ENCODE measurements at regions not wholly inside any gene's neighbourhood (a gene's known extent, or its start where the extent isn't known, plus 50 kb on each side); places are given as distances from the start of the nearest gene placed in this dataset.
"Not testable (repeated sequence)": the region's sequence is repeated elsewhere in the genome, so short reads cannot be mapped to it uniquely, and the experiment has no call there.

DNA sequence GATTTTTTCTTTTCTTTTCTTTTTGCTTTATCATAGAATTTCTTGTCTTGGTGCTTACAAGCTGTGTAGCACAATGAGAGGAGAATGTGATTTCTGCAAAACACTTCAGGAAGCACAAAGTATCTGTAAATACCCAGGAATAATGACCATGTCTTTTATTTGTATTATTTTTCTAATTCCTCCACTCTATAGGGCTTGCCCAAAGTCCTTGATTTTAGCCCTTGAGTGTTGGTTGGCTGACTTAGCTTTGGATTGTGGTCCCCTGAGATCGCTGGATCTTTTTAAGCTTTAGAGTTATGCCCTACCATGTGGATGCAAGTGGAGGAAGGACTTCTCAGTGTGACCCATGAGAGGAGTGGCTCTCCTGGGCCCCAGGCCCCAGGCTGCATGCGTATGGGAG lies 52.2 kb downstream of the HOXC4 start:
- not testable (repeated sequence) for DNase-seq

DNA sequence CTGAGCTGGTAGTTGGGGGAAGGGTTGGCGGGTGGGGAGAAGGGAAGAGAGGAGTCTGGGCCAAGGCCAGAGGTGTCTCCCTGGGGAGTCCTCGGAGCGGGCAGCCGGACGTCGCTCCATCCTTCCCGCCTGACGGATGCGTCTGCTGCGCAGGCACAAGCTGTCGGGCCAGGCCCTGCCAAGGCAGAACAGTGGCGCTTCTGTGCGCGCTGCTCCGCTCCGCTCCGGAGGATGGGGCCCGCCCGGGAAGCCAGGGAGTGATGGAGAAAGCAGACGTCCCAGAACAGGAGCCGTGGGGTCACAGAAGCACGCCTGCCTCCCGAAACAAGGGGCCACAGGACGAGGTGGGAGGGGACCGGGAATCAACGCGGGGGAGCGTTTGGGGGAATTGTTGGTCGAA lies 52.6 kb downstream of the HOXC4 start:
- DNase-seq: not testable (repeated sequence)

DNA sequence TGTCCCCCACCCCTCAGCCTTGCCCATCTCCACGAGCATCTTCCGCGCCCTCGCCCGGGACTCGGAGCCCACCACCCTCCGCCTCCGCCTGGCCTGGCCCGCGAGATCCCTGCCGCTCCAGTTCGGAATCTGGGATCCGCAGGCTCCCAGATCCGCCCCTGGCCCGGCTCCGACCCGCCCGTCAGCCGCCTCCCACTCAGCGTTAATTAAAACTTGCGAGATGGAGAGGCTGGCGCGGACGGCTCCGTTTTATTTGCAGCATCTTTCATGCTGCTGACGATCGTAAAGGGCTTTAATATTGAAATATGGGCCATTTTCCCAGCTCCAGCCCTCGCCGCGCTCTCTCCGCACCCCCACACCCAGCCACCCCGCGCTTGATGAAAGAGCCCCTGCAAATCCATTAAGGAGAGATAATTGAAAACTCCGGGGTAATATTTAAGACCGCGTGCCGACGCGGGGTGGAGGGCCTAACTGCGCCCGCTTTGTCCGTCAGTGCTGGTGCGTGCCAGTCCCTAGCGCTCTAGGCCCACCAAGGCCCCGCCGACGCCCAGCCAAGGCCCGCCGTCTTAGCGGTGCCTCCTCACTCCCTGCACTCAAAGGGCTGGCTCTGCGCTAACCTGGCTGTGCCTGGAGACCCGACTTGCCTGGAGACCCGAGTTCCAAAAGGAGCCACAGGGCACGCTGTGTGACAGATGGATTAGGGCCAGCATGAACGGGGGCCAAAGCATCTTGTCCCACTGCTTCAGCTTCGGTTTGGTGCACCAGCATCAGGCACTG lies 53.4 kb downstream of the HOXC4 start:
- not testable (repeated sequence) for DNase-seq

DNA sequence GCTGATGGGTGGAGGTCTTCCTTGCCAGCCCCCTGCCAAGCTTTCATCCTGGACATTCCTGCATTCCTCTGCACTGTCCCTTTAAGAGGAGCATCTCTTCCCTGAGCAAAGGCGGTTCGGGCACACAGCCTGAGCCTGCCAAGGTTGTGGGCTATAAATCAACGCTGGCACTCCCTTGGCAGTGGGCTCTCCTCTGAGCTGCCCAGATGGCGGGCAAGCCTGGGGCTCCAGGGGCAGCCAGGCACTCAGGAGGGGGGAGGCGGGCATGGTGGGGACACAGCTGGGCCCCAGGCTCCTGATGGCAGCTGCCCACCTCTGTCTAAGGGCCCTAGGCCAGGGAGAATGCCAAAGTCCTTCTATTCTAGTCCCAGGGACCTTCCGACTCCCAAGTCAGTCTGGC lies 58.7 kb downstream of the HOXC4 start:
- not testable (repeated sequence) for DNase-seq

DNA sequence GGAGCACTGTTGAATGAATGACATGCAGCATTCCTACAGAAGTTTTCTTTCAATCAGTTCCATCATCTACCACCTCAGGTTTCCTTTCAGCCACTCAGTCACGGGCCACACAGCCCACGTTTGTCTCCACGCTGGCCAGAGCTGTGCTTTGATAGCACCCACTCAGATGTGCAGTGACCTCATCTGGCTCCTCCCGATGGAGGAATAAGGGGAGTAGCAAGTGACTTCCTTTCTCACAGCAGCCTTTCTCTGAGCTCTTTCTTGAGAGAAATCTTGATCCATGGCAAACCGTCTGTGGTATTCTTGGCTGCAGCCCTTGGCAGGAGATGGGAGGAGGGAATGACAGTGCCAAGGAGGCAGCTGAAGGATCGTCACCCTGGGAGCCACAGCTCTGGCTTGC lies 62.4 kb downstream of the HOXC4 start:
- not testable (repeated sequence) for DNase-seq

DNA sequence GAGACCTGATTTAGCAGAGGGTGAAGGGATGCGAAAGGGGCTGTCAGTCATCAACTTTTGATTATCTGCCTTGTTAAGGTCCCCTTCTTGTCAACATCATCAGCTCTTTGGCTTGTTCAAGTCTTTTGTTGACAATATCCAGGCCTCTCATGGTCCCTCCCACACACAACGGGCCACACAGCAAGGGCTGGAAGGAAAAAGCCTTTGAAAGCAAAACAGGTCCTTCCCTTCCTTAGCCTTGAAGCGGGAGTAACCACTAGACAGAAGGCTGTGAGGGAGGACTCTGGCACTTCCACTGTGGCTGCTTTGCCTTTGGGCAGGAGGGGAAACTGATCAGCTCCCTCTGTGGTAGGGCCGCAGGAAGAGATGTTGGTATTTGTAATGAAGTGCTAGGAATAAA lies 63.8 kb downstream of the HOXC4 start:
- DNase-seq: not testable (repeated sequence)

DNA sequence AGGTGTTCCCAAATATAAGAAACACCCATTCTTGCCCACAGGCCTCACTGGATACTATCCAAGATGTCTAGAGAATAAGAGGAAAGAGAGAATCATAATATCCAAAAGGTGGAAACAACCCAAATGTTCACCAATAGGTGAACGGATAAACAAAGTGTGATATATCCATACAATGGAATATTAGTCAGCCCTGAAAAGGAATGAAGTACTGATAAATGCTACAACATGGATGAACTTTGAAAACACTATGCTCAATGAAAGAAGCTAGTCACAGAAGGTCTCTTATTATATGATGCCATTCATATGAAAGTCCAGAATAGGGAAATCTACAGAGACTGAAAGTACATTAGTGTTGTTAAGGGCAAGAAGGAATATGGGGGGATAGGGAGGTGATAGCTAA lies 65.4 kb downstream of the HOXC4 start:
- not testable (repeated sequence) for DNase-seq

DNA sequence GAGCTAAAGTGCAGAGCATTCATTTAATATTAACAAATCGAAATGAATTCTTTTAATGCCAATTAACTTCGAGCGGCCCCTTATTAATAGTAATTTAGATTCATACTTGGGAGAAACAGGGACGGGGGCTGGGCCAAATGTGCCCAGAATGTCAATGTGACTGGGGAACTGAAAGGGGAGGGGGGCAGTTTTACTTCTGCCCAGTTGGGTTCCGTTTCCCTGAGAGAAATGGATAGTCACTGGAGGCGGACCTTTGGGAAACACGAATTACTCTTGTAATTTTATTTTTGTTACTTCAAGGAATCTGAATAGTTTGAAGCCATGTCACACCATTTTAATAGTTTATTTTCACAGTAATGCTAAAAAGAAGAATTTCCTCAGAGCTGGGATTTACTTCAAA lies 64.8 kb downstream of the SMUG1 start:
- DNase-seq: not testable (repeated sequence)

DNA sequence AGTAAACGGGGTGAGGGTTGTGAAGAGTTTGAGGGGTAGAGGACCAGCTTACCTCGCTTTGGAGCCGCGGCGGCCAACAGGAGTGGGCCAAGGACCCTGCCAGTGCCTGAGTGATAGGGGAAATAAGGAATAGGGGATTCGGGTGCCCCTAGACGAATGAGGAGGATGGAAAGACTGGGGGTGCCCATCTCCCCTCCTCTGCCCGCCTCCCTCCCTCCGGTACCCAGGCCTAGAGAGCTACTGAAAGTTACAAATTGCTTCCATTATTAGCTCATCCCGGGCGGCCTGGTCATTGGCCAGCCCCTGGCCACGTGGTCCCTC lies 63.1 kb downstream of the SMUG1 start:
- DNase-seq: peak; percentile 7

DNA sequence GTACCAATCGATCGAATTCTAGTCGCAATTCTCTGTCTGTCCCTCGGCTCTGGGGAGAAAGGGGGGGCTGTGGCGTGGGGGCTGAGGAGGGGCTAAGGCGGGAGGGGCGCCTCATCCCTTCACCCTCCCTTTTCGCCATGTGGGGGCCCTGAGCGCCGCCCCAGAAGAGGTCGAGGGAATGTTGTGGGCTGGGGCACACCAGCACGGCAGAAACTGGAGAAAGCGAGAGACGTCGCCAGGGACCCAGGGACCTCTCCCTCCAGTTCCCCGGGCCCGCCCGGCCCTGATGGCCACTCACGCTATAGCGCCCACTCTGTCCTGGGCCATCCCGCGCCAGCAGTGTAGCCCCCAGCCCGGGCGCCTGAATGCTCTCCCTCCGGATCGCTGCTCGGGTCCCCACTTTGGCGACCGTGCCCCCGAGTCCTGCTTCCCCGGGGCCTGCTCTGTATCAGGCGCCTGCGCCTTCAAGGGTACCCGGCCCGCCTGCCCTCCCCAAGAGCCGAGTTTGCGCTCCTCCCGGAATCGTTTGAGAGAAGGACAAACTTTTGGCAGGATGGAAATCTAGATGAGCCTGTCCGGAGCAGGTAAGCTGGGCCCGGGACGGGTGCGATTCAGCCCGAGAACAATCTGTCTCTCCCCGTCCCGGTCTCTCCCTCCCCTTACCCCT lies 62.6 kb downstream of the SMUG1 start:
- DNase-seq: no peak

DNA sequence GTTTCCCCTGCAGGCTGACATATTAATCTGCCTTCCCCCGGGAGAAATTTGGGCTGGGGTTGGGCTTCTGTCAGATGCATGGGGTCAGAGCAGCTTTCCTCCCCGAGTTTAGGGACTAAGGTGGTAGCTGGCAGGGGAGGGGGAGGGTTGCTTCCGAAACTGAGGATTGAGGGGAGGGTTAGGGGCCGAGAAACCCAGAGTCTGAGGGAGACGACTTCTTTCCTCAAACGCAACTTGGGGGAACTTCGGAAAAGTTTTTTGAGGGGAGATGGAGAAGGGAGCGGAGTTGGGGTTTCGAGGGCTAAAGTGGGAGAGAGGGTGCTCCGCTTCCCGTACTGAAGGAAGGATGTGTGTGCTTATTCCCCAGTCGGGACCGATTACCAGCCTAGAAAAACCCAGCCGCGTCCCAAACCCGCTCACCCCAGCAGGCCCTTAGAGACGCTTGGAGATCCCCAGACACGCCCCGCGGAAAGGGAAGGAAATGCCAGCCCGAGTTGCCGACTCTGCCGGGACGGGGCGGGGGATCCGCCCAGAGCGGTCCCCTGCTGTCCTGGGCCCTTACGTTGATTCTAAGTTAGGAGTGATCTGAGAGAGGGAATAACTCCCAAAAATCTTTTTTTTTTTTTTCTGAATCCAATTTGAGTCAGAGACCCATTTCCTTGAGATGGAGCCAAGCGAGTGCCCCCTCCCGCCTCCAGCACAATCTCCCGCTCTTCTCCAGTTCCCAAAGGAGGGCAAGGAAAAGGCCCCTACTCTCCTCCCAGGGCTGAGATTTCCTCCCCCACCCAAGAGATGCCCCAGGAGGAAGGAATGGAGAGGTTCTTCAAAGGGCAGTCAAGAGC lies 61.9 kb downstream of the SMUG1 start:
- peak; percentile 8 for DNase-seq

DNA sequence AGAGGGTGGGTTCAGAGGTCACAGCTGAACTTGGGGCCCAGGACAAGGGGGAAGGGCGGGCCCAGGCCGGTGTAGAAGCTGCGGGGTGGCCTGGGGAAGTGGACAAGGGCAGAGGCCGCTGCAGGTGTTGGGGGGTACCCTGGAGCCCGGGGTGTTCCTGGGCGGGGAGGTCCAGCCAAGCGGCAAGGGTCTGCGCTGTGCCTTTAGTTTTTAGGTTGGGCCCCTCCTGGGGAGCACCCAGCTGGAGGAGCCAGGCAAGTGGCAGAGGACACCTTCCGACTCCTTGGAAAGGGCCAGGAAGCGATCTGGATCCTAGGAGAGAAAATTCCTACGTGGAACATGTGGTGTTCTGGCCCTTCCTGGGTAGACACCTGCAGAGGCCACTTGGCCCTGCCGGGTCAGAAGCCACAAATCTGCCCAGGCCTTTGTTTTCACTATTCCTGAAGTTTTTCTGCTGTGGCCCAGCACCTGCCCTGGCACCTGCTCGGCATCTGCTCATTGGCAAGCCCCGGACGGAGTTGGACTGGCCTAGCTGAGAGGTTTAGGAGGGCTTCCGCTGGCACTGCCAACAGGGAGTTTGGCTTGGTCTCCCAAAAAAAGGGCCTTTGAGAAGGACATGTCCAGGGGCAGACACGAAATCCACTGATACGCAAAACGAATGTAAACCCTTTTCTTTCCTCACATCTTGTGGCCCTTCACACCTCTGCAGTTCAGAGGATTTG lies 61.1 kb downstream of the SMUG1 start:
- DNase-seq: no peak

DNA sequence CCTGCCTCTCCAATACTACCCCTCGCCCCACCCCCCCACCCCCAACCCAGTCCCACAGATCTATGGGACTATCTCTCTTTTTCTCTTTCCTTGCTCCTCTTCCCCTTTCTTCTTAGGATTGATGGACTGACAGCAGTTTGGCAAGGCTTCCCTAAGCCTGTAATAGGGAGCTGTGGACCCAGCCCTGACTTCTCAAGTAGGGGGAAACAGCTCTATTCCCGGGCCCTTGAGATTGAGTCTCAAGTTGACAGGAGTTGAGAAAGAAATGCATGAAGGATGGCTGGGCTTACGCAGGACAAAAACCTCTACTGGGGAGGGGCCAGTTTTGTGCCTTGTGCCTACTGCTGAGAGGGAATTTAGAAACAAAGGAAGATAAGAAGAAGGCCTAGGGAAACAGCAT lies 60.4 kb downstream of the SMUG1 start:
- no peak for DNase-seq

DNA sequence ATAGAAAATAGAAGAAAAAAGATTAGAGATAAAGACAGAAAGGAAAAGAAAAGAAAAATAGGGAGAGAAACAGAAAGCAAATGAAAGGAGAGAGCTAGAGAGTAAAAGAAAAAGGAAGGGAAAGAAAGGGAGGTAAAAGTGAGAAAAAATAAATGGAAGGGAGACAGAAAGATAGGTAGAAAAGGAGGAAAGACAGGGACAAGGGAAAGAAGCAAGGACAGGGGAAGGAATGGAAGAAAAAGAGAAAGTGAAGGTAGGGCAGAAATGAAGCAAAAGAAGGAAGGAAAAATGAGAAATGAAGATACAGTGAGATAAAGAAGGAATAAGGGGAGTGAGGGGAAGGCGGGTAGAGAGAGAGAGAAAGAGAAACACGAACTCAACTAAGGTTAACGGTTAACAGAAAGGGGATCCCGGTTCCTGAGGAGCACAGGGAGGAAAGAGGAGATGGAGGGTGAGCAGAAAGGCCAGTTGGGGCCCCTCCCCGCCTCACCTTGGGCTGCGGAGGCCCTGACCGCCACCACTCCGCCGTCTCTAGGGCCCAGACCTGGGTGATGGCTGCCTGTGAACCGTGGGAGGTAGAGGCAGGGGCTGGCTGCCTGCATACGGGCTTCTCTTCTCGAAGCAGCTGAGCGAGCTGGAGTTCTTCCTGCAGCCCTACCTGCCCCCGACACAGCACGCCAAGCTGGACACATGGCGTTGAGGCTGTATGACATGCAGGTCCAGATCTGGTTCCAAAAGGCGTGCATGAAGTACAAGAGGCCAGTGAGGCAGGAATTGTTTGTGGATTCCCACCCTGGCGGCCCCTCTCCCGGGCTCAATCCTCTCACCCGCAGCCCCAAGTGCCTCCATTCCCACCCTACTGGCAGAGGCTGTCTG lies 59.5 kb downstream of the SMUG1 start:
- DNase-seq: no peak
